ENCODE measurements at regions not wholly inside any gene's neighbourhood (a gene's known extent, or its start where the extent isn't known, plus 50 kb on each side); places are given as distances from the start of the nearest gene placed in this dataset.

DNA sequence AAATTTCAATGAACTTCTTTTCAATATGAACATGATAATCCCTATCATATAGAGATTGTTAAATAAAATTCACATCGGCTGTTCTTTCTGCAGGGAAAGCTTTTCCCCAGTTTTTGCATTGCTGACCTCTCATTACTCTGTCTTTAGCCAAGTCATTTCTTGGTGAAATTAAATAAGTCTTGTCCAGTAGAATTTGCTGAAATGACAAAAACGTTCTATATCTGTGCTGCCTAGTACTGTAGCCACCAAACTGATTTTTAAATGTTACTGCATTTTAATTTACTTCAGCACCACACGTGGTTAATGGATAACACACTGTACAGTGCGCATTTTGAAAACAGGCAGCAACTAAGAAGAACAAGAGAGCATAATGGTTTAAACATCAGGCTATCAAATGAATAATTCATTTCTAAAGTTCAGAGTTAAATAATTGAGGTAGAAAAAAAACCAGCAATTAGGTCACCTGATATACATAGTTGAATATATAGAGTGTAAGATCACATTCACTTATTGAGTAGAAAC, 178.9 kb downstream of the LIG4 start:
- DNase-seq: no peak
- Histone ChIP-seq H2BK120ac (ENCODE audit: low read depth, low read length, poor library complexity, severe bottlenecking) (no peak overlapping the region), H2BK12ac (ENCODE audit: insufficient read length, low read depth, low read length) (no peak overlapping the region), H3K23ac (ENCODE audit: insufficient read length, low read depth, low read length) (no peak overlapping the region), H3K79me1 (ENCODE audit: insufficient read depth, low read depth, low read length, poor library complexity, severe bottlenecking) (no peaks in the 10 kb centered on the region), H3K9me3 (ENCODE audit: control insufficient read depth, low read depth, low read length) (no peaks in the 10 kb centered on the region), H2AK5ac (ENCODE audit: insufficient read length, low read length) (no peak overlapping the region), H4K5ac (ENCODE audit: insufficient read length, low read depth, low read length) (no peak overlapping the region), H3K4ac (ENCODE audit: low read depth, low read length) (no peak overlapping the region), H3K56ac (ENCODE audit: insufficient read length, low read depth, low read length) (no peak overlapping the region), H3K18ac (ENCODE audit: insufficient read length, low read depth, low read length) (no peak overlapping the region), H2AFZ (ENCODE audit: low read length) (no peak overlapping the region), H3K4me1 (ENCODE audit: insufficient read depth, low read length) (peaks cover 2% of the 10 kb centered on the region; the same call in 1 of the 2 replicates), H3K79me2 (ENCODE audit: insufficient read depth, low read length) (no peaks in the 10 kb centered on the region), H3T11ph (ENCODE audit: low read length) (no peak overlapping the region), H3K27me3 (ENCODE audit: insufficient read depth, low read length) (no peaks in the 10 kb centered on the region), H2BK5ac (ENCODE audit: insufficient read length, low read length) (no peak overlapping the region), H2BK20ac (ENCODE audit: low read depth, low read length, poor library complexity, severe bottlenecking) (no peak overlapping the region), H2BK15ac (ENCODE audit: low read depth, low read length) (no peak overlapping the region), H3K23me2 (ENCODE audit: insufficient read length, low read depth, low read length, poor library complexity, severe bottlenecking) (no peaks in the 10 kb centered on the region), H3K9ac (ENCODE audit: extremely low read depth, insufficient read length, low read length) (no peak overlapping the region), H4K20me1 (ENCODE audit: control insufficient read depth, insufficient read depth, insufficient read length) (no peaks in the 10 kb centered on the region), H3K14ac (ENCODE audit: insufficient read depth, low read length) (no peak overlapping the region), H4K91ac (ENCODE audit: insufficient read length, low read depth, low read length) (no peak overlapping the region), H3K27ac (ENCODE audit: insufficient read length, low read depth, low read length) (no peak overlapping the region), H4K8ac (replicated peaks; ENCODE audit: insufficient read length, low read depth, low read length) (no peak overlapping the region), H3K4me2 (ENCODE audit: insufficient read depth, insufficient read length, low read length) (no peak overlapping the region)
- no peaks in the 10 kb centered on the region for H3K36me3 Mint-ChIP-seq (ENCODE audit: insufficient read depth in 1 of 3, low read depth in 3 of 3)
- WGBS (ENCODE audit: extremely low coverage, insufficient read length, low lambda C conversion rate): no CpG with 5 or more reads among the region's 4 CpGs
- no peak overlapping the region for H3K4me3 Mint-ChIP-seq
- peaks cover 11 to 16% of the 10 kb centered on the region in 2 experiments for H3K4me1 Mint-ChIP-seq
- no peaks in the 10 kb centered on the region; a peak in 1 of 5 replicates for H3K9me3 Mint-ChIP-seq
- H3K27me3 Mint-ChIP-seq (ENCODE audit: low read depth): no peaks in the 10 kb centered on the region
- TF ChIP-seq, protein P1, sequence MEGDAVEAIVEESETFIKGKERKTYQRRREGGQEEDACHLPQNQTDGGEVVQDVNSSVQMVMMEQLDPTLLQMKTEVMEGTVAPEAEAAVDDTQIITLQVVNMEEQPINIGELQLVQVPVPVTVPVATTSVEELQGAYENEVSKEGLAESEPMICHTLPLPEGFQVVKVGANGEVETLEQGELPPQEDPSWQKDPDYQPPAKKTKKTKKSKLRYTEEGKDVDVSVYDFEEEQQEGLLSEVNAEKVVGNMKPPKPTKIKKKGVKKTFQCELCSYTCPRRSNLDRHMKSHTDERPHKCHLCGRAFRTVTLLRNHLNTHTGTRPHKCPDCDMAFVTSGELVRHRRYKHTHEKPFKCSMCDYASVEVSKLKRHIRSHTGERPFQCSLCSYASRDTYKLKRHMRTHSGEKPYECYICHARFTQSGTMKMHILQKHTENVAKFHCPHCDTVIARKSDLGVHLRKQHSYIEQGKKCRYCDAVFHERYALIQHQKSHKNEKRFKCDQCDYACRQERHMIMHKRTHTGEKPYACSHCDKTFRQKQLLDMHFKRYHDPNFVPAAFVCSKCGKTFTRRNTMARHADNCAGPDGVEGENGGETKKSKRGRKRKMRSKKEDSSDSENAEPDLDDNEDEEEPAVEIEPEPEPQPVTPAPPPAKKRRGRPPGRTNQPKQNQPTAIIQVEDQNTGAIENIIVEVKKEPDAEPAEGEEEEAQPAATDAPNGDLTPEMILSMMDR (conservative IDR thresholded peaks at IDR 0.05): no peak
- H3K27ac Mint-ChIP-seq: no peak overlapping the region

All from H9 (cell line).